ENCODE measurements at regions not wholly inside any gene's neighbourhood (a gene's known extent, or its start where the extent isn't known, plus 50 kb on each side); places are given as distances from the start of the nearest gene placed in this dataset.

DNA sequence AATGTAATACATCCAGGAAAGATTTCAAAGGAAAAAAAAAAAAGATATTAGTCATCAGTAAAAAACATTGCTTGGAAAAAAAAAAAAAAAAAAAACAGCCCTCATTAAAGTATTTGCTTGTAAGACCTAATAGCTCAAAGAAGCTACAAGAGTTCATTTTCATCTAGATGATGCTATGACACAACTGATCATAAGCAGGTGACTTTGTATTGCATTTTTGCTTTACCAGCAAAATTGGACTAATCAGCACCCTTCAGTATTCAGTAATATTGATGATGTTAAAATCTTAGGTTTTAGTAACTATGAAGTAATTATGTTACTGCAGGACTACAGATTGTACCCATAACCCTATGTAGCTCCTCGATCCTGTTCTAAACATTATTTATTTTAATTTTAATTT lies 214.7 kb upstream of the CADM2 start:
- Histone ChIP-seq H3K9ac (ENCODE audit: low read depth, low read length) (no peak overlapping the region), H3K4me3 (ENCODE audit: low read length) (no peak overlapping the region), H3K27me3 (ENCODE audit: control insufficient read depth, insufficient read depth, low read length) (no peaks in the 10 kb centered on the region), H3K4me2 (ENCODE audit: low read length) (no peak overlapping the region), H3K4me1 (ENCODE audit: control insufficient read depth, insufficient read depth, low read length) (no peaks in the 10 kb centered on the region), H3K36me3 (ENCODE audit: insufficient read depth, low read length) (no peaks in the 10 kb centered on the region), H3K9me3 (replicated peaks; ENCODE audit: low read length) (no peaks in the 10 kb centered on the region)

DNA sequence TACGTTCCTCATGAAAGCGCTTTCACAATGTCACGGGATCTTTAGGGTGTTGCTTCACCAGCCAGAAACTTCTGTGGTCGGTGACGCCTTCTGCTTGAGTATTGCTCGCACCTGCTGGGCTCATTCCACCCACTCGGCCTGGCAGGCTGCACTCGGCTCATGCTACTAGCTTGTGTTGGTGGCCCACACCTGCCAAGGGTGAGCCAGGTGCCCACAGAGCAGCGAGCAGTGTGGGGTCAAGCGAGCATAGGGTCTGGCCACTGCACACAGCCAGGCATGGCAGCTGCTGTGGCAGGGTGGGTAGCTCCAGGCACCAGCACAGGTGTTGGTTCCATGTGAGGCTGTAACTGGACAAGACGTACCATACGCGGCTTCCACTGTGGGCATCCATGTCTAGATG lies 202.9 kb upstream of the CADM2 start:
- H3K9ac ChIP-seq (ENCODE audit: low read depth, low read length): no peak overlapping the region
- no peaks in the 10 kb centered on the region for H3K36me3 ChIP-seq (ENCODE audit: insufficient read depth, low read length)
- no peaks in the 10 kb centered on the region for H3K4me1 ChIP-seq (ENCODE audit: control insufficient read depth, insufficient read depth, low read length)
- H3K9me3 ChIP-seq (replicated peaks; ENCODE audit: low read length): no peaks in the 10 kb centered on the region
- no peaks in the 10 kb centered on the region for H3K27me3 ChIP-seq (ENCODE audit: control insufficient read depth, insufficient read depth, low read length)
- H3K4me3 ChIP-seq (ENCODE audit: low read length): no peak overlapping the region
- no peak overlapping the region for H3K4me2 ChIP-seq (ENCODE audit: low read length)

DNA sequence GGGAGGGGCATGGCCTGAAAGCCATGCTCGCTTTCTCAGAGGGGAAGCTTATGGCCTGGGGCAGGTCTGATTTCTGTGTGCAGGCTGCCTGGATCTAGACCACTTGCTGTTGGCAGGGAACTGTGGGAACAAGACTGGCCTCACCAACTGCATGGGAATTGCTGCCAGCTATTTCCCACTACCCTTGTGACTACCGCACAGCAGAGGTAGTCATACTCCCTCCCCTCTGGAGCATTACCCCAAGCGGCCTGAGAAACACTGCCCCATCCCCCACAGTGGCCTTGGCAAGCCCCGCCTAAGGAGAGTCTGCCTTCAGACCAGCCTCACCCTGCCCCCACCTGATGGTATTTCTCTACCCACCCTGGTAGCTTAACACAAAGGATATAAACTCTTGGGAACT lies 199.4 kb upstream of the CADM2 start:
- no peak overlapping the region for H3K4me3 ChIP-seq (ENCODE audit: low read length)
- H3K9ac ChIP-seq (ENCODE audit: low read depth, low read length): no peak overlapping the region
- H3K4me1 ChIP-seq (ENCODE audit: control insufficient read depth, insufficient read depth, low read length): no peaks in the 10 kb centered on the region
- H3K4me2 ChIP-seq (ENCODE audit: low read length): no peak overlapping the region
- H3K27me3 ChIP-seq (ENCODE audit: control insufficient read depth, insufficient read depth, low read length): no peaks in the 10 kb centered on the region
- no peaks in the 10 kb centered on the region for H3K9me3 ChIP-seq (replicated peaks; ENCODE audit: low read length)
- H3K36me3 ChIP-seq (ENCODE audit: insufficient read depth, low read length): no peaks in the 10 kb centered on the region

DNA sequence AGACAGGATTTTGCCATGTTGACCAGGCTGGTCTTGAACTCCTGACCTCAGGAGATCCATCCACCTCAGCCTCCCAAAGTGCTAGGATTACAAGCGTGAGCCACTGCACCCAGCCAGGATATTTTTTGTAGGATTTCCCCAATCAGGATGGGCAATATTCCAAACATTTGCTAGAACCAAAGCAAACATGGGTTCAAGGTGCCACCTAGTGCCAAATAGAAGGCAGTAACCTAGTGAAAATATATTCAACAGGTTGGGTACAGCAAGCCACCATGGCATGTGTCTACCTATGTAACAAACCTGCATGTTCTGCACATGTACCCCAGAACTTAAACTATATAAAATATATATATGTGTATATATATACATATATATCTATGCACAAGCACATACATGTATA lies 185.9 kb upstream of the CADM2 start:
- Histone ChIP-seq H3K36me3 (ENCODE audit: insufficient read depth, low read length) (no peaks in the 10 kb centered on the region), H3K4me2 (ENCODE audit: low read length) (no peak overlapping the region), H3K4me1 (ENCODE audit: control insufficient read depth, insufficient read depth, low read length) (no peaks in the 10 kb centered on the region), H3K4me3 (ENCODE audit: low read length) (no peak overlapping the region), H3K9ac (ENCODE audit: low read depth, low read length) (no peak overlapping the region), H3K9me3 (replicated peaks; ENCODE audit: low read length) (no peaks in the 10 kb centered on the region), H3K27me3 (ENCODE audit: control insufficient read depth, insufficient read depth, low read length) (no peaks in the 10 kb centered on the region)

DNA sequence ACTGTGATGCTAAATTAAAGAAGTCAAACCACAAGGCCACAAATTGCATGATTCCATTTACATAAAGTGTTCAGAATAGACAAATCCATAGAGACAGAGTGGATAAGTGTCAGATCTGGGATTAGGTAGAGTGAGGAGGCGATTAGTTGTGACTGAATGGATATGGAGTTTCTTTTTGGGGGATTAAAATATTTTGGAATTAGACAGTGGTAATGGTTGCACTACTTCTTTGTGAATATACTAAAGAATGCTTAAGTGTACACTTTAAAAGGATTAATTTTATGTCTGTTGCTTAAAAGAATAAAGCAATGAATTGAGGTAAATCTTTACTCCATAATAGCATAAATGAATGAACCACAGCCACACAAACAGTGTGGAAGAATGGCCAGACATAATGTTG lies 175.5 kb upstream of the CADM2 start:
- Histone ChIP-seq H3K36me3 (ENCODE audit: insufficient read depth, low read length) (no peaks in the 10 kb centered on the region), H3K4me1 (ENCODE audit: control insufficient read depth, insufficient read depth, low read length) (no peaks in the 10 kb centered on the region), H3K4me2 (ENCODE audit: low read length) (no peak overlapping the region), H3K9ac (ENCODE audit: low read depth, low read length) (no peak overlapping the region), H3K4me3 (ENCODE audit: low read length) (no peak overlapping the region), H3K27me3 (ENCODE audit: control insufficient read depth, insufficient read depth, low read length) (no peaks in the 10 kb centered on the region), H3K9me3 (replicated peaks; ENCODE audit: low read length) (no peaks in the 10 kb centered on the region)

DNA sequence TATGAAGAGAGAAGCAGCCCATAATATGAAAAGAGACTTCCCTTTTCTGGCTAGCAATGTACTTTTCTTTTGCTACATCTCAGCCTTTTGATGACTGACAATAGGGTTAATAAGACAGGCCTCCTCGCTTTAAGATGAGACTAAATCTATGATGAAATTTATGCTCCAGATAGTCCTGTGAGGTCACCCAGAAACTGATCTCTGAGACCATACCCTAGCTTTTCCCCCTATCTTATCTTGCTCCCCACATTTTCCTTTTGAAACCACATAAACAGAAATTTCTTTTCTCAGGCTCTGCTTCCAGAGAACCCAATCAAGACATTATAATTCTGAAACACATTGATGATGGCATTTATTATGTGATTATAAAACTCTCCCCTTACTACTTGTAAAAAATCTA lies 168.8 kb upstream of the CADM2 start:
- H3K4me1 ChIP-seq (ENCODE audit: control insufficient read depth, insufficient read depth, low read length): no peaks in the 10 kb centered on the region
- H3K4me3 ChIP-seq (ENCODE audit: low read length): no peak overlapping the region
- no peak overlapping the region for H3K4me2 ChIP-seq (ENCODE audit: low read length)
- no peak overlapping the region for H3K9ac ChIP-seq (ENCODE audit: low read depth, low read length)
- H3K9me3 ChIP-seq (replicated peaks; ENCODE audit: low read length): no peaks in the 10 kb centered on the region
- no peaks in the 10 kb centered on the region for H3K27me3 ChIP-seq (ENCODE audit: control insufficient read depth, insufficient read depth, low read length)
- no peaks in the 10 kb centered on the region for H3K36me3 ChIP-seq (ENCODE audit: insufficient read depth, low read length)

DNA sequence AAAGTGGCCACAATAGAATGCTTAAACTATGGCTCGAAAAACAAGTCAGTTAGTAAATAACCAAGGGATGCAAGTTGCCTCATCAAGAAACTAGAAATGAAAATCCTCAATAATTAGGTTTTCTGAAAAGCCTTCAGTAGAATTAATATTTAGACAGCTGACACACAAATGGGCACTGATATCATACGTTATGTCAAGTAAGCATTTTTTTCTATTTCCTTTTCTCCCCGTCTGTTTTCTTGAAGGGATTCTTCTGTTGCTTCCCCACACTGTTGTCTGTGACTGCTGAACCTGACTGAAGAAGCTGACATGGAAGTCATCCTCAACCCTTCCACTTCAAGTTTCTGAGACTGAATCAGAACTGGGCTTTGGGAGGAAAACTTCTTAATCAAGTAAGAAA lies 151.8 kb upstream of the CADM2 start:
- H3K4me2 ChIP-seq (ENCODE audit: low read length): no peak overlapping the region
- no peaks in the 10 kb centered on the region for H3K27me3 ChIP-seq (ENCODE audit: control insufficient read depth, insufficient read depth, low read length)
- no peaks in the 10 kb centered on the region for H3K4me1 ChIP-seq (ENCODE audit: control insufficient read depth, insufficient read depth, low read length)
- no peak overlapping the region for H3K4me3 ChIP-seq (ENCODE audit: low read length)
- H3K36me3 ChIP-seq (ENCODE audit: insufficient read depth, low read length): no peaks in the 10 kb centered on the region
- H3K9me3 ChIP-seq (replicated peaks; ENCODE audit: low read length): no peaks in the 10 kb centered on the region
- H3K9ac ChIP-seq (ENCODE audit: low read depth, low read length): no peak overlapping the region

DNA sequence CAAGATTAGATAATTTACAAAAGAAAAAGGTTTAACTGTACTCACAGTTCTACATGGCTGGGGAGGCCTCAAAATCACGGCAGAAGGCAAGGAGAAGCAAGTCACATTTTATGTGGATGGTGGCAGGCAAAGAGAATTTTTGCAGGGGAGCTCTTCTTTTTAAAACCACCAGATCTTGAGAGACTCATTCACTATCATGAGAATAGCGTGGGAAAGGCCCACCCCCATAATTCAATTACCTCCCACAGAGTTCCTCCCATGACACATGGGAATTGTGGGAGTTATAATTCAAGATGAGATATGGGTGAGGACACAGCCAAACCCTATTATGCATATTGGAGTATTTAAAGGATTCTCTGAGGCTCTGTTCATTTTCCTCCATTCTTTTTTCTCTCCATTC lies 138.7 kb upstream of the CADM2 start:
- Histone ChIP-seq H3K4me3 (ENCODE audit: low read length) (no peak overlapping the region), H3K9me3 (replicated peaks; ENCODE audit: low read length) (no peaks in the 10 kb centered on the region), H3K4me2 (ENCODE audit: low read length) (no peak overlapping the region), H3K36me3 (ENCODE audit: insufficient read depth, low read length) (no peaks in the 10 kb centered on the region), H3K4me1 (ENCODE audit: control insufficient read depth, insufficient read depth, low read length) (no peaks in the 10 kb centered on the region), H3K27me3 (ENCODE audit: control insufficient read depth, insufficient read depth, low read length) (no peaks in the 10 kb centered on the region), H3K9ac (ENCODE audit: low read depth, low read length) (no peak overlapping the region)

DNA sequence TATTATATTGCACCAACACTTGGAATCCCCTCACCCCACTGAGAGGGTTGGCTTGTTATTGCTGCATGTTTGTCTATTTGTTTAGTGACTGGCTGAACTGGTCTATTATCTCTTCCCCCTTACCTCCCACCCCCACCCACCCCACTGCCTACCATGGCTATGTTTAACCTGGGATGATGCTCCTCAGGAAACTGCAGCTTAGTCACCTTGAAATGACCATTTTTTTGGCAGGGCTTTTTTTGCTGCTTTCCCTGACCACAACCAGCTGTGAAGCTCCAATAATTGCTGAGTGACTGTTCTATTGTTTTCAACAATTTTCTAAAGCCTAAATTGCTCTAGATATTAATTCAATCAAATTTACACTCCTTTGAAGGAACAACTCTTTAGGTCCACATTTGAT lies 137.9 kb upstream of the CADM2 start:
- H3K4me3 ChIP-seq (ENCODE audit: low read length): no peak overlapping the region
- no peaks in the 10 kb centered on the region for H3K9me3 ChIP-seq (replicated peaks; ENCODE audit: low read length)
- no peak overlapping the region for H3K9ac ChIP-seq (ENCODE audit: low read depth, low read length)
- no peak overlapping the region for H3K4me2 ChIP-seq (ENCODE audit: low read length)
- H3K36me3 ChIP-seq (ENCODE audit: insufficient read depth, low read length): no peaks in the 10 kb centered on the region
- no peaks in the 10 kb centered on the region for H3K27me3 ChIP-seq (ENCODE audit: control insufficient read depth, insufficient read depth, low read length)
- no peaks in the 10 kb centered on the region for H3K4me1 ChIP-seq (ENCODE audit: control insufficient read depth, insufficient read depth, low read length)

DNA sequence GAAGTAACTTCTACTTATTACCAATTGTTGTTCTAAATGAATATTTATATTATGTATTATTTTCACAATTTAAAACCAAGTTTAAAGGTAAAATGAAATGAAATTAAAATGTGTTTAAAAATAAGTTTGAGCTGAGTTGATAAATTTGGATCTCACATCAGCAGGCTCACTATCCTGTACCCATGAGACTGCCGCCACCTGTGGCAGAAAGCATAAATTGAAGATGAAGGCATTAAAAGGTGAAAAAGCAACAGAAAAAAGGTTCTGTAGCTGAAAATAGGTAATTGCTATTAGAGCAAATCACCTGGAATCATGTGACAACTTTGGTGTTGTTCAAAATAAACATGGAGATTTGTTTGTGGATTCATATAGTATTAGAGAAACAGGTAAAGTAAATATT lies 133.0 kb upstream of the CADM2 start:
- Histone ChIP-seq H3K27me3 (ENCODE audit: control insufficient read depth, insufficient read depth, low read length) (no peaks in the 10 kb centered on the region), H3K9me3 (replicated peaks; ENCODE audit: low read length) (no peaks in the 10 kb centered on the region), H3K9ac (ENCODE audit: low read depth, low read length) (no peak overlapping the region), H3K4me3 (ENCODE audit: low read length) (no peak overlapping the region), H3K4me2 (ENCODE audit: low read length) (no peak overlapping the region), H3K36me3 (ENCODE audit: insufficient read depth, low read length) (no peaks in the 10 kb centered on the region), H3K4me1 (ENCODE audit: control insufficient read depth, insufficient read depth, low read length) (no peaks in the 10 kb centered on the region)

DNA sequence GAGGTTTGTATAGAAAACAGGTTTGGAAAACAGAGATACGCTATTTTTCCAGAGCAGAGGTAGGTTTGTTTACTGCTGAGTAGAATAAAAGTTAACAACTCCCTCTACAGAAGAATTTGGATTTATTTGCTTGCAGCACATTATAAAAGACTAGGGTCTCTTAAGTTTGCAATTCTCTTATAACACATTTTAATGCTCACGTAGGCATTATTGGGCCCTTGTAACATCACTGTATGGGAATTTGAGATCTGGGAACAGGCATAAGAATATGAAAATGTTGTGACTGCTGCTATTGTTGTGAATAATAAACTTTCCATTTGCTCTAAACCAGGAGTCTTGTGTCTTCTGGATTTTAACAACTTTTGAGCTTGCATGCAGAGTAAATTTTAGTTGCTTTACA lies 128.3 kb upstream of the CADM2 start:
- Histone ChIP-seq H3K4me2 (ENCODE audit: low read length) (no peak overlapping the region), H3K9ac (ENCODE audit: low read depth, low read length) (no peak overlapping the region), H3K4me3 (ENCODE audit: low read length) (no peak overlapping the region), H3K9me3 (replicated peaks; ENCODE audit: low read length) (no peaks in the 10 kb centered on the region), H3K27me3 (ENCODE audit: control insufficient read depth, insufficient read depth, low read length) (no peaks in the 10 kb centered on the region), H3K36me3 (ENCODE audit: insufficient read depth, low read length) (no peaks in the 10 kb centered on the region), H3K4me1 (ENCODE audit: control insufficient read depth, insufficient read depth, low read length) (no peaks in the 10 kb centered on the region)

DNA sequence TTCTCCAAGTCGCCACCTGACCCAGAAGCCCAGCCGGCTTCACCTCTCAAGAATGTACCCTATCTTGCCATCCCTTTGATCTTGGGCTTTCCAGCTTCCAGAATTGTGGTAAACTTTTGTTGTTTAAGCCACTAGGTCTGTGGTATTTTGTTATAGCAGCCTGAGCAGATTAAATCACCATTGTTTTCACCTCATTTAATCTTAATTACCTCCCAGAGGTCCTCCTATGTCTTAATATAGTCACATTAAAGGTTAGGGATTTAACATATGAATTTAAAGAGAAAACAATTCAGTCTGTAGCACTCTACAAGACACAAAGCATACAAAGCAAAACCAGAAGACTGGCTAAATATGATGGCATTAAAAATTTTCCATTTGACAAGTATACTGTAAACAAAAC lies 123.4 kb upstream of the CADM2 start:
- H3K4me1 ChIP-seq (ENCODE audit: control insufficient read depth, insufficient read depth, low read length): no peaks in the 10 kb centered on the region
- no peaks in the 10 kb centered on the region for H3K9me3 ChIP-seq (replicated peaks; ENCODE audit: low read length)
- no peak overlapping the region for H3K4me3 ChIP-seq (ENCODE audit: low read length)
- H3K36me3 ChIP-seq (ENCODE audit: insufficient read depth, low read length): no peaks in the 10 kb centered on the region
- H3K9ac ChIP-seq (ENCODE audit: low read depth, low read length): no peak overlapping the region
- no peaks in the 10 kb centered on the region for H3K27me3 ChIP-seq (ENCODE audit: control insufficient read depth, insufficient read depth, low read length)
- H3K4me2 ChIP-seq (ENCODE audit: low read length): no peak overlapping the region

DNA sequence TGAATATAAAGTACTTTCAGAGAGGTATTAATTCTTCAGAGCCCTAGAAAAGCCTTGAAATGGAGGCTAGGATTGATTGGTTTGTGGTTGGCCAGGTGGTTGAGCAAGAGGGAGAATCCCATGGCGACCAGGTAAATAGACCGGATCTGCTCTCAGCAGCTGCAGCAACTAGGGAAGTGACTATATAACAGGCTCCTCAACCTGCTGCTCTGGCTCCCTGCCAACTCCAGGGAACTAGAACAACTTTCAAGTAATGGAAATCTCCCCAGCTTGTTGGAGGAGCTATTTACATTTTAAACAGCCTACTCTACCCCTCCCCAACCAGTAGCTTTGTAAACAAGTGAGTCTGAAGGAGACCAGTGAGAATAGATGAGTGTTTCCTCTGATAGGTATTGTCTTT lies 121.8 kb upstream of the CADM2 start:
- Histone ChIP-seq H3K4me2 (ENCODE audit: low read length) (no peak overlapping the region), H3K4me3 (ENCODE audit: low read length) (no peak overlapping the region), H3K9ac (ENCODE audit: low read depth, low read length) (no peak overlapping the region), H3K27me3 (ENCODE audit: control insufficient read depth, insufficient read depth, low read length) (no peaks in the 10 kb centered on the region), H3K9me3 (replicated peaks; ENCODE audit: low read length) (no peaks in the 10 kb centered on the region), H3K36me3 (ENCODE audit: insufficient read depth, low read length) (no peaks in the 10 kb centered on the region), H3K4me1 (ENCODE audit: control insufficient read depth, insufficient read depth, low read length) (no peaks in the 10 kb centered on the region)
